Skin epidermis (tissue), 12 donors: ENCODE measurements at regions not wholly inside any gene's neighbourhood (a gene's known extent, or its start where the extent isn't known, plus 50 kb on each side); places are given as distances from the start of the nearest gene placed in this dataset.

Source experiments
- H3K27ac ChIP-seq, 21 experiments: fragments of 200-600 bp; sonication (generic) in 11 of 21; one replicate each; pipeline ENCODE4 v1.5.0; 2020; ENCODE audit warnings: mild to moderate bottlenecking in 3 of 21, inconsistent platforms in 2 of 21, moderate library complexity in 2 of 21
- H3K4me3 ChIP-seq, 7 experiments: fragments of 200-600 bp; sonication (generic) in 2 of 7; one replicate each; pipeline ENCODE4 v1.5.0; 2020; ENCODE audit warnings: inconsistent platforms in 2 of 7, mild to moderate bottlenecking in 2 of 7, moderate library complexity in 1 of 7

- Histone ChIP-seq H3K4me3 (no peak overlapping the region), H3K27ac (no peak overlapping the region)
These were observed 644.1 kb upstream of the TENM3 start for GRCh38 chr4:181599134-181599533.

DNA sequence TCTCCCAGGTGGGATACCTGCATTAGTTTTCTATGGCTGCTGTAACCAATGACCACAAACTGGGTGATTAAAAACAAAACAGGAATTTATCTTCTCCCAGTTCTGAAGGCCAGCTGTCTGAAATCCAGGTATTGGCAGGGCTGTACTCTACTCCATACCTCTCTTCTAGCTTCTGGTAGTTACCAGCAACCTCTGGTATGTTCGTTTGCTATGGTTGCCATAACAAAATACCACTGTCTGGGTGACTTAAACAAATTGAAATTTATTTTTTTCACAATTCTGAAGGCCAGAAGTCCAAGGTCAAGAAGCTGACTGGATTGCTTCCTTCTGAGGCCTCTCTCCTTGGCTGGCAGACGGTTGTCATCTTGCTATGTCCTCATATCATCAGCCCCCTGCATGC lies 642.1 kb upstream of the TENM3 start:
- no peak overlapping the region for H3K4me3 ChIP-seq
- no peak overlapping the region for H3K27ac ChIP-seq

DNA sequence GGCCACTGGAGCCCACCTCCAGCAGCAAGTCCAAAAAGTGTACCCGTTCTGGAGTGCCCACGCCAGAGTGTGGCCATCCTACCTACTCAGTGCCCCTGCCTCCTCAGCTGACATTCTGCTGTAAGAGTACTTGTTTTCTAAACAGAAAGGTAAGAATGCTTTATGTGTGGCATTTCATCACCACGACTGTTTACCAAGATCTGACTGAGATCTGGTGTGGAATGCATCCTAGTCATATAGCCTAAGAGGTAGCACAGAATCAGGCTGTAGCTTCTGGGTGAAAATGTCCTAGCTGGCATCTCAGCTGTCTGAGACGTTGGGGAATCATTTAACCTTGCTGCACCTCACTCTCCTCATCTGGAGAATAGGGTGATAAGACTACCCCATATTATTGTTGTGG lies 638.7 kb upstream of the TENM3 start:
- Histone ChIP-seq H3K4me3 (no peak overlapping the region), H3K27ac (no peak overlapping the region)

- H3K27ac ChIP-seq: no peak overlapping the region
- H3K4me3 ChIP-seq: no peak overlapping the region
These were observed 636.9 kb upstream of the TENM3 start for GRCh38 chr4:181606300-181606699.

- Histone ChIP-seq H3K27ac (no peak overlapping the region), H3K4me3 (no peak overlapping the region)
These were observed 635.0 kb upstream of the TENM3 start for GRCh38 chr4:181608181-181608580.

DNA sequence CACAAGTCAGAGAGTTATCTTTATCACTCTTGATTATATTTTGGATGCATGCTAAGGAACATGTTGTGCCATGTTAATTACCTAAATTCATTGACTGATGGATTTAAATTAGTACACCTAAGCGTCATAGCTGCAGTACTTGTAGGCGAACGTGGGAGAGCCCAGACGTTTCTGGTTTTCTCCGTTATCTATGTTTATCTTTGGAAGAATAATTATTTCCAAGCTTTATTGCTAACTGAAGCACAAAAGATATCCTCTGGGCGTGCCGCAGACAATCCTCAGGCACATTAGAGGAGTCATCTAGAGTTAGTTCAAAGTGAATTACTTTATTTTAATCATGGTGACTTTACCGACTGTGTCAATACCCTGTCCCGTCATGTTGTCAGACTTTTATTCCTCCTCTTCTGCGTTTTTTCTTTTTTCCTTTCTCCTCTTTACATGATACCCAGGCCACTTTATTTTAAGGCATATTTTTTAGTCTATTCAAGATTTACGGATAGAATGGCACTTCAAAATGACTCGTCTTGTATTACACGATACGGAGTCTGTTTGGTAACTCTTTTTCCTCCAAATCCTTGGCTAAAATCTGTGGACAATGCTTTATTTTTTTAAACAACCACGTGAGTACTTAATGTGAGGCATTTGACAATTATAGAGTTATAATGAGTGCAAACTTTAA lies 632.0 kb upstream of the TENM3 start:
- Histone ChIP-seq H3K4me3 (no peak overlapping the region), H3K27ac (no peak overlapping the region)

- no peak overlapping the region for H3K27ac ChIP-seq
These were observed 631.1 kb upstream of the TENM3 start for GRCh38 chr4:181611946-181612600.

DNA sequence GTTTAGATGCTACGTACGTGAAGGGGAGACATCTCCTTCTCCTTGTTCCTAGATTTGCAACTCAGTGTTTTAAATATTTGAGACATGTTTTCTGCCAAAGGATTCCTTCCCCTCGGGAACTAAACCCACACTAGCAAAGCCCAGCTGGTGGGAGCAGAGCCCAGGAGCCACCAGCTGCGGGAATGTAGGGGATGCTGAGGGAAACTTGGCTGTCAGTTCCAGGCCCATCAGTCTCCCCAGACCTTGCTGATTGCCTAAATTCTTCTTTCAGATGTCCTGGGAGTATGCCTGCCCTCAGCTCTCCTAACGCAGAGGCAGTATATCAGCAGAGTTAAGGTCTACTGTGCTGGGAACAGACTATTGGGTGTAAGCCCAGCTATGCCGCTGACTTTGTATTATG lies 630.0 kb upstream of the TENM3 start:
- Histone ChIP-seq H3K4me3 (no peak overlapping the region), H3K27ac (no peak overlapping the region)

More at GRCh38 chr4:181611946-181612600, 631.1 kb upstream of the TENM3 start:
- H3K4me3 ChIP-seq: no peak overlapping the region

GRCh38 chr4:181618038-181618618 lies 625.1 kb upstream of the TENM3 start:
- Histone ChIP-seq H3K27ac (no peak overlapping the region), H3K4me3 (no peak overlapping the region)

DNA sequence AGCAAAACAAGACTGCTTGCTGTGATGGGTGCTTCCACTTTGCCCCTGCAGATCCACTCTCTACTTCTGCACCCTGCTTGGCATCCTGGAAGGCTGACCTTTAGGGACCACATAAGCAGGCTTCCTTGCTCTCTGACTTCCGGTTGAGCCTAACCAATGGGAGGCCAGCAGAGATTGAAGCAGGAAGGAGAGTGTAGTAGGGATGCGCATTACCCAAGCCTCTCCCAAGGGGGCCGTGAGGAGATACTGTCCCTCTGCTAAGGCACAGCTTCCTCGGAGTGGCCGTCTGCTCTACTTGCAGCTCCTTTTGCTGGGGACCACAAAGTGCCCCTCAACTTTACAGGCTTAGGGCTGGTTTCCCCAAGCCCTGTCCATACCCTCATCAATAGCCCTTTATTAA lies 624.3 kb upstream of the TENM3 start:
- Histone ChIP-seq H3K27ac (no peak overlapping the region), H3K4me3 (no peak overlapping the region)

GRCh38 chr4:181619651-181620050 lies 623.6 kb upstream of the TENM3 start:
- Histone ChIP-seq H3K4me3 (no peak overlapping the region), H3K27ac (no peak overlapping the region)

- H3K27ac ChIP-seq: no peak overlapping the region
- no peak overlapping the region for H3K4me3 ChIP-seq
These were observed 605.8 kb upstream of the TENM3 start for GRCh38 chr4:181637186-181638105.

- Histone ChIP-seq H3K27ac (no peak overlapping the region), H3K4me3 (no peak overlapping the region)
These were observed 599.7 kb upstream of the TENM3 start for GRCh38 chr4:181643466-181643865.

GRCh38 chr4:181645489-181645888 lies 597.7 kb upstream of the TENM3 start:
- Histone ChIP-seq H3K27ac (no peak overlapping the region), H3K4me3 (no peak overlapping the region)

GRCh38 chr4:181646864-181647263 lies 596.3 kb upstream of the TENM3 start:
- H3K4me3 ChIP-seq: no peak overlapping the region
- no peak overlapping the region for H3K27ac ChIP-seq

GRCh38 chr4:181647396-181648147 lies 595.6 kb upstream of the TENM3 start:
- Histone ChIP-seq H3K4me3 (no peak overlapping the region), H3K27ac (no peak overlapping the region)

- Histone ChIP-seq H3K4me3 (no peak overlapping the region), H3K27ac (no peak overlapping the region)
These were observed 593.0 kb upstream of the TENM3 start for GRCh38 chr4:181650033-181650825.

GRCh38 chr4:181656748-181657147 lies 586.5 kb upstream of the TENM3 start:
- H3K4me3 ChIP-seq: no peak overlapping the region

GRCh38 chr4:181659202-181659601 lies 584.0 kb upstream of the TENM3 start:
- Histone ChIP-seq H3K4me3 (no peak overlapping the region), H3K27ac (no peak overlapping the region)

More at GRCh38 chr4:181656748-181657147, 586.5 kb upstream of the TENM3 start:
- no peak overlapping the region for H3K27ac ChIP-seq
